Loucy (cell line): ENCODE measurements at regions not wholly inside any gene's neighbourhood (a gene's known extent, or its start where the extent isn't known, plus 50 kb on each side); places are given as distances from the start of the nearest gene placed in this dataset.

Experiments
- CTCF ChIP-seq: fragments of 200-600 bp; sonication (generic); conservative IDR thresholded peaks from 2 replicates; pipeline ENCODE4 v1.5.1; 2014; ENCODE audit warnings: mild to moderate bottlenecking, antibody characterized with exemption, low read length
- EZH2phosphoT487 ChIP-seq: fragments of 200-600 bp; IDR thresholded peaks from 2 replicates; pipeline ENCODE4 v1.6.1; 2018; ENCODE audit warnings: antibody characterized with exemption, mild to moderate bottlenecking, moderate library complexity, borderline replicate concordance

GRCh38 chr5:164470312-164470711 is 964.9 kb downstream of the MAT2B start:
- TF ChIP-seq CTCF (no peak), EZH2phosphoT487 (no peak)
